ENCODE measurements at regions not wholly inside any gene's neighbourhood (a gene's known extent, or its start where the extent isn't known, plus 50 kb on each side); places are given as distances from the start of the nearest gene placed in this dataset.

DNA sequence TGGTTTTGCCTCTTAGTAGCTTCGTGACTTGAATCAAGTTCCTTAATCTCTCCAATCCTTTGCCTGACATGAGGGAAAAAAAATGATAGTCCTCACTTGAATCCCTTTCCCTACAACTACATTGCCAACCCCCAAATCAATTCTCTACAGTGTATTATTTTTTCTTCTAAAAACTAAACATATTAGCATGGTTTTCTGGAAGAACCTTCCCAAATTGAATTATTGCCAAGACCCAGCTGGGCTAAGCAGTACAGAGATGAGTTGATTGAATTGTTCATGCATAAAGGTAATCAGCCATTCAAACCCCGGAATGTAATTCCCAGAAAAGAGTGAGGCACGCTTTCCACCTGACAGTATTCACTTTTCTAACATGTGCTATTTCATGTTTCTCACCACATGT is 155.6 kb upstream of the AGR3 start:
- 93% methylated on average over 3 of the region's 3 CpGs; no CpG with 5 or more reads in 1 of the 2 experiments for WGBS, 2 experiments (ENCODE audit: extremely low coverage in 1 of 2, insufficient coverage in 1 of 2, insufficient read length in 1 of 2, insufficient replicate concordance in 2 of 2, low coverage in 1 of 2, low lambda C conversion rate in 2 of 2, missing lambda C conversion rate in 1 of 2)
- H3K79me1 ChIP-seq (ENCODE audit: low read depth, low read length): no peaks in the 10 kb centered on the region
- H3K4me3 ChIP-seq (ENCODE audit: extremely low read depth in 1 of 4, insufficient read depth in 2 of 4, low read depth in 3 of 4, low read length in 4 of 4): no peak overlapping the region
- H3K23me2 ChIP-seq (ENCODE audit: low read depth, low read length): no peaks in the 10 kb centered on the region
- H3K27ac ChIP-seq (ENCODE audit: low read depth, low read length): no peak overlapping the region
- no peak overlapping the region for H3K14ac ChIP-seq (ENCODE audit: insufficient read length)
- H3K4me1 ChIP-seq (replicated peaks in 1 of 4; ENCODE audit: control insufficient read depth in 3 of 4, insufficient read depth in 4 of 4, low read length in 3 of 4): no peaks in the 10 kb centered on the region
- no peak for FAIRE-seq
- CTCF ChIA-PET (ENCODE audit: partially characterized antibody): interaction anchor here (0.9 to 1.2 kb wide), 2 partner anchors 9 to 54 kb away, joined by 3 read pairs; no protein-coding TSS in a partner anchor
- no peaks in the 10 kb centered on the region for H3K27me3 ChIP-seq (replicated peaks in 1 of 4; ENCODE audit: control insufficient read depth in 3 of 4, extremely low read depth in 1 of 4, insufficient read depth in 3 of 4, low read length in 3 of 4)
- H2BK20ac ChIP-seq (ENCODE audit: low read length): no peak overlapping the region
- H3K9ac ChIP-seq (replicated peaks in 1 of 4; ENCODE audit: extremely low read depth in 1 of 4, low read depth in 3 of 4, low read length in 3 of 4): no peak overlapping the region
- no peak overlapping the region for H4K91ac ChIP-seq (replicated peaks; ENCODE audit: insufficient read length, low read length)
- POLR2A ChIA-PET (ENCODE audit: partially characterized antibody): no interaction called here
- no peak overlapping the region for H2BK120ac ChIP-seq (replicated peaks; ENCODE audit: low read depth, low read length)
- H3K4me2 ChIP-seq (ENCODE audit: insufficient read depth in 1 of 2, low read depth in 2 of 2, low read length in 2 of 2): no peak overlapping the region
- H3K56ac ChIP-seq (replicated peaks; ENCODE audit: insufficient read length, low read depth, low read length): no peak overlapping the region
- no peak overlapping the region for H4K8ac ChIP-seq (ENCODE audit: extremely low read depth, insufficient read depth, low read length)
- no peak for DNase-seq (ENCODE audit: low read depth in 1 of 2, low spot score in 2 of 2)
- no peak overlapping the region for H3K4ac ChIP-seq (replicated peaks; ENCODE audit: insufficient read length, low read depth, low read length)
- no peaks in the 10 kb centered on the region for H4K20me1 ChIP-seq (replicated peaks in 1 of 2; ENCODE audit: control insufficient read depth in 1 of 2, insufficient read depth in 2 of 2, low read length in 2 of 2)
- no peak overlapping the region for H3K18ac ChIP-seq (ENCODE audit: extremely low read depth, low read length)
- H3K23ac ChIP-seq (ENCODE audit: insufficient read length): no peak overlapping the region
- no peak overlapping the region for H2AK5ac ChIP-seq (ENCODE audit: low read depth, low read length)
- no peak overlapping the region for H2BK5ac ChIP-seq (ENCODE audit: low read depth, low read length)
- H3K79me2 ChIP-seq (ENCODE audit: control insufficient read depth in 1 of 2, insufficient read depth in 2 of 2, low read length in 2 of 2): no peaks in the 10 kb centered on the region
- no peak overlapping the region for H4K5ac ChIP-seq (ENCODE audit: insufficient read length, low read depth, low read length)
- H2BK15ac ChIP-seq (ENCODE audit: low read length): no peak overlapping the region
- no peak overlapping the region for H2BK12ac ChIP-seq (ENCODE audit: low read depth, low read length)
- no peaks in the 10 kb centered on the region for H3K9me3 ChIP-seq (ENCODE audit: insufficient read depth in 2 of 2, low read depth in 1 of 2, low read length in 1 of 2)
- no peak overlapping the region for H2AFZ ChIP-seq (ENCODE audit: low read length)
- H3K36me3 ChIP-seq (ENCODE audit: control insufficient read depth in 2 of 4, insufficient read depth in 4 of 4, low read length in 3 of 4): no peaks in the 10 kb centered on the region
- TF ChIP-seq TAF1 (IDR thresholded peaks at IDR 0.05; ENCODE audit: low read depth, low read length): no peak
- no peak for TF ChIP-seq SP4 (IDR thresholded peaks at IDR 0.05; ENCODE audit: low read length)
- no peak for TF ChIP-seq RFX5 (IDR thresholded peaks at IDR 0.05; ENCODE audit: borderline replicate concordance, low read depth, low read length)
- no peak for TF ChIP-seq CEBPB (IDR thresholded peaks at IDR 0.05; ENCODE audit: low read depth, low read length)
- no peak for TF ChIP-seq SRF (IDR thresholded peaks at IDR 0.05; ENCODE audit: low read depth, low read length)
- no peak for TF ChIP-seq RBBP5 (IDR thresholded peaks at IDR 0.05; ENCODE audit: borderline replicate concordance, low read depth, low read length)
- no peak for TF ChIP-seq KDM5A (IDR thresholded peaks at IDR 0.05; ENCODE audit: low read length)
- TF ChIP-seq RNF2 (IDR thresholded peaks at IDR 0.05; ENCODE audit: borderline replicate concordance, low read depth, low read length, missing control alignments, poor library complexity, severe bottlenecking): no peak
- no peak for TF ChIP-seq EP300 (IDR thresholded peaks at IDR 0.05; ENCODE audit: borderline replicate concordance in 1 of 2, low read depth in 2 of 2, low read length in 2 of 2)
- TF ChIP-seq SAP30 (IDR thresholded peaks at IDR 0.05; ENCODE audit: insufficient read depth, insufficient replicate concordance, low read length): no peak
- no peak for TF ChIP-seq EZH2 (IDR thresholded peaks at IDR 0.05; ENCODE audit: low read depth, low read length, severe bottlenecking)
- TF ChIP-seq SP1 (IDR thresholded peaks at IDR 0.05; ENCODE audit: low read depth, low read length): no peak
- TF ChIP-seq BACH1 (IDR thresholded peaks at IDR 0.05; ENCODE audit: low read length): no peak
- TF ChIP-seq TBP (IDR thresholded peaks at IDR 0.05; ENCODE audit: low read depth, low read length): no peak
- no peak for TF ChIP-seq SIX5 (IDR thresholded peaks at IDR 0.05; ENCODE audit: low read depth, low read length)
- TF ChIP-seq, protein P1, sequence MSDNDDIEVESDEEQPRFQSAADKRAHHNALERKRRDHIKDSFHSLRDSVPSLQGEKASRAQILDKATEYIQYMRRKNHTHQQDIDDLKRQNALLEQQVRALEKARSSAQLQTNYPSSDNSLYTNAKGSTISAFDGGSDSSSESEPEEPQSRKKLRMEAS (IDR thresholded peaks at IDR 0.05): no peak
